ENCODE measurements at regions not wholly inside any gene's neighbourhood (a gene's known extent, or its start where the extent isn't known, plus 50 kb on each side); places are given as distances from the start of the nearest gene placed in this dataset.
"Not testable (repeated sequence)": the region's sequence is repeated elsewhere in the genome, so short reads cannot be mapped to it uniquely, and the experiment has no call there.

DNA sequence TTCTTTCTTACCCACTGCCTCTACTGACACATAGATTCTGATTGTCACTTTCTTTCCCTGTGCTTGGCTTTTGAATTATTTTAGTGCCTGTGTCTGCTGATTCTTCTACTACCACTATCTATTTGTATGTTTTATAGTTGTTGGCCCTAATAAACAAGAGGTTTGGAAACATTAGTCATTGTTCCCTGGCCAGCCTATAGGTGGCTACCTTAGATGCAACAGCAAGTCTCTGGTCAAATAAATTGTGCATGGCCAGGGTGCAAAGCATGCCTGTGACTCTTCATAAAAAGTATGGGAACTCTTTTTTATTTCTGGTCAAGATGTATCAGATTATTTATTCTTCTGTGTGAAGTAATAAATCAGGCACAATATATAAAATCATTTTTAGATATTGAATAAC is 124.4 kb downstream of the PLK2 start:
- H3K27me3 Mint-ChIP-seq = peaks cover 7% of the 10 kb centered on the region
- H3K4me1 Mint-ChIP-seq (ENCODE audit: low read depth) = no peaks in the 10 kb centered on the region
- no peak overlapping the region for H3K4me3 Mint-ChIP-seq
- no peak overlapping the region for H3K27ac Mint-ChIP-seq
- no peaks in the 10 kb centered on the region for H3K9me3 Mint-ChIP-seq (ENCODE audit: low read depth)
- H3K36me3 Mint-ChIP-seq = no peaks in the 10 kb centered on the region

DNA sequence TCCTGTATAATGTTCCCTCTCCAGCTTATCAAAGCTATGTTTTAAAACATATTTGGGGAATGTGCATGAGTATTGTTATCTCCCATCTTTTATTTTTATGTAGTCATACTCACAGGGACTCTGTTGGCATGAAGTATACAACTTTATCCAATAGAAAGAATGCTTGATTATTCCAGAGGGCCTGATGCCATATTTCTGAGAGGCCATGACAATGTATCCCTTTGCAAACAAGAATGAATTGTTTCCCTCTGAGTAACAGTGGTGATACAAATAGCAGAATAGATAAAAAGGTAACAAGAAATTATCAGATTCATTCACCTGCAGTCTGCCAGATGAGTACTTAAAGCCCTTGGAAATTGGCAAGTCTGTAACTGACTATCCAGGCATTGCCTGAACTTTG is 125.9 kb downstream of the PLK2 start:
- Mint-ChIP-seq H3K27ac (no peak overlapping the region), H3K9me3 (ENCODE audit: low read depth) (no peaks in the 10 kb centered on the region), H3K36me3 (no peaks in the 10 kb centered on the region), H3K27me3 (peaks cover 7% of the 10 kb centered on the region), H3K4me3 (no peak overlapping the region), H3K4me1 (ENCODE audit: low read depth) (no peaks in the 10 kb centered on the region)

DNA sequence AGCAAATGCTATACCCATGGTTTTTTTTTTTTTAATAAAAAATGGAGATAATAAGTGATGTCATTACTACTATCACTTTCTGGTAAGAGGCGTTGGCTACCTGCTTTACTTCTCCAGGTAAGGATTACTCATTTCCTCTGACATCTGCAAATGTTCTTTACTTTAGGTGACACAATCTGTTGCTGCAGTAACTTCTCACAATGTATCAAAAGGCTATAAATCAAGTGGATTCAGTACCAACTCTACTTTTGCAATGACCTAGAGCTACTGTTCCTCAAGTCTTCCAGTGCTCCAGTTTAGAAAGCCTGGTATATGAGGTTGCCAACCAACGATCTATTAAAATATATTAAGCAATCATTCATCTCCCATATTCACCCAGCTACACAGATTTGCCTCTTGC is 129.1 kb downstream of the PLK2 start:
- Mint-ChIP-seq H3K27me3 (peaks cover 5% of the 10 kb centered on the region), H3K9me3 (ENCODE audit: low read depth) (no peaks in the 10 kb centered on the region), H3K36me3 (no peaks in the 10 kb centered on the region), H3K4me1 (ENCODE audit: low read depth) (no peaks in the 10 kb centered on the region), H3K4me3 (no peak overlapping the region), H3K27ac (no peak overlapping the region)

DNA sequence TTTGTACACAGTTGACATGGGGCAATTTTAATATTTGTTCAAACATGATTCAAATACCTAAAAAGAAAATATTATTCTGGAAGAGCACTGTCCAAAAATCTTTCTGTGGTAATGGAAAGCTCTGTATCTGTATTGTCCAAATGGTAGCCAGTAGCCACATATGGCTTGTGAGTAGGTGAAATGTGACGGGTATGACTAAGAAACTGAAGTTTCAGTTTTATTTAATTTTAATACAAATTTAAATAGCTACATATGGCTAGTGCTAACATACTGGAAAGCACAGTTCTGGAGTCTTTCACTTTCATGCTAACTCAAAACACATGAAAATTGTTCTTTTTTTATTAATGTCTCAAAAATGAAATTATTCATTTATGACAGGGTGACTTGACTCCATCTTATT is 132.6 kb downstream of the PLK2 start:
- Mint-ChIP-seq H3K9me3 (ENCODE audit: low read depth) (no peaks in the 10 kb centered on the region), H3K36me3 (no peaks in the 10 kb centered on the region), H3K27me3 (peaks cover 5% of the 10 kb centered on the region), H3K4me3 (no peak overlapping the region), H3K4me1 (ENCODE audit: low read depth) (no peaks in the 10 kb centered on the region), H3K27ac (no peak overlapping the region)

DNA sequence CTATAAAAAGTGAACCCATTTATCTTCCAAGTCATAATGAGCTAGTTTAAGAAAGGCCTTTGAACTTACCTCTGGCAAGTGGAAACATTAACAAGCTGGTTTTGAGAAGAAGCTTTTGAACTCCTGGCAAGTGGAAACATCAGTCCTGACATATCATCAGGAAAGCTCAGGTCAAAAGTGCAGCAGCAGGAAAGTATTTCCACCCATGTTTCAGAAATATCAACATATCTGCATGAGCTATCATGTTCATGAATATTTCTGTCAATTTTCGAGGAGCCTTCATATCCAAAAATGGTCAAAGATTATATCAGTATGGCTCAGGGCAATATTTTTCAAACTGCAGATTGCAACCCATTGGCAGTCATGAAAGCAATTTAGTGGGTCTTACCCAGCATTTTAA is 133.9 kb downstream of the PLK2 start:
- Mint-ChIP-seq H3K9me3 (ENCODE audit: low read depth) (no peaks in the 10 kb centered on the region), H3K4me1 (ENCODE audit: low read depth) (no peaks in the 10 kb centered on the region)

DNA sequence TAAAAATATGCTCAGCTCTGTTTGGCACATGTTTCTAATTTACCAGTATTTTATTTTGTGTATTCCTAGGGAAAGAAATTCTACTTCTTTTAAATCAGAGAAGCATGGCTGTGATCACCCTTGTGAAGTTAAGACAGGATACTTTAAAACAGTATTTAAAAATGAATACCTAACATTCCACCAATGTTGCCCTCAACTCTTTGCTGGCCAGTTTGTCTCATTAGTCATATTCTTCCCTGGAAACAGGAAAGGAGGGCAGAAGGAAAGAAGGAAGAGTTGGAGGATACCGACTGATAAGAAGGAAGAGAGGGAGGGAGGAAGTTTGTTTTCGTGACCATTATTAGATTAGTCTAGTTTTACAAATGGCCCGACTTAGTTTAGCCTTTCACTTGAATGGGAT is 137.4 kb downstream of the PLK2 start:
- Mint-ChIP-seq H3K27ac (no peak overlapping the region), H3K9me3 (ENCODE audit: low read depth) (no peaks in the 10 kb centered on the region), H3K36me3 (no peaks in the 10 kb centered on the region)

More for the DNA sequence above, 133.9 kb downstream of the PLK2 start:
- Mint-ChIP-seq H3K27ac (no peak overlapping the region), H3K27me3 (peaks cover 8% of the 10 kb centered on the region), H3K36me3 (no peaks in the 10 kb centered on the region), H3K4me3 (no peak overlapping the region)

DNA sequence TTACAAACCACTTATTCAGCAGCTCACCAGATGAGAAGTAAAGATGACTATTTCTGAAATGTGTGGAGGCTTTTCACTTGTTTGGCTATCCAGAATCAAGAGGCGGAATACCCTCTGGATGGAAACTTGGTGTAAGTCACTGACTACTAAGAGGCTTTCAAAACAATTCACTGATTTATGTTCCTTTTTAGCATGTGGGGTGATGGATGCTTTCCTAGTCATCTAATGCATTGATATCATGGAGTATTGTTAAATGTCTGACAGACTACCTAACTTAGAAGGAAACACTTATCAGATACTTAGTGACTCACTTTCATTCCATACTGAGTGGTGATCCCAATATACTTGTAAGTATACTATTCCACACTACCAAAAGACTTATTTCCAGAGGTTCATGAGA is 141.4 kb downstream of the PLK2 start:
- Mint-ChIP-seq H3K36me3 (no peaks in the 10 kb centered on the region), H3K4me3 (no peak overlapping the region), H3K9me3 (ENCODE audit: low read depth) (no peaks in the 10 kb centered on the region), H3K27ac (no peak overlapping the region), H3K27me3 (peaks cover 14% of the 10 kb centered on the region), H3K4me1 (ENCODE audit: low read depth) (no peaks in the 10 kb centered on the region)

More for the DNA sequence above, 137.4 kb downstream of the PLK2 start:
- Mint-ChIP-seq H3K4me1 (ENCODE audit: low read depth) (no peaks in the 10 kb centered on the region), H3K27me3 (peaks cover 10% of the 10 kb centered on the region), H3K4me3 (no peak overlapping the region)

DNA sequence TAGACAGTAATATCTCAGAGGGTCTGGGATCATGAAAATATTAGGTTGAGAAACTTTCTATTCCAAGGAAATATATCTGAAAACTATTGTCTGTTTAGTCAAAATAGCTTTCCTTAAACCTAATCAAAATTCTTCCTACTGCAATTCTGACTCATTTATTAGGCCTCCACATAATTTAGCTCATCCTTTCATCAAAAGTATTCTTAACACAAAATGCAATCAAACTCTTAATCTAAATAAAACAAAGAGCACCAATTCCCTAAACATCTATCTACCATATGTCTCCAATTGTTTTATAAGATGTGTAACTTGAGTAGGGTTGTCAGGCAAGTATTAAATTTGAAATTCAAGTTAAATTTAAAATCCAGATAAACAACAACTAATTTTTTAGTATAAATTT is 142.1 kb downstream of the PLK2 start:
- Mint-ChIP-seq H3K27ac (no peak overlapping the region), H3K4me1 (ENCODE audit: low read depth) (no peaks in the 10 kb centered on the region), H3K36me3 (no peaks in the 10 kb centered on the region), H3K4me3 (no peak overlapping the region), H3K27me3 (peaks cover 14% of the 10 kb centered on the region), H3K9me3 (ENCODE audit: low read depth) (no peaks in the 10 kb centered on the region)

DNA sequence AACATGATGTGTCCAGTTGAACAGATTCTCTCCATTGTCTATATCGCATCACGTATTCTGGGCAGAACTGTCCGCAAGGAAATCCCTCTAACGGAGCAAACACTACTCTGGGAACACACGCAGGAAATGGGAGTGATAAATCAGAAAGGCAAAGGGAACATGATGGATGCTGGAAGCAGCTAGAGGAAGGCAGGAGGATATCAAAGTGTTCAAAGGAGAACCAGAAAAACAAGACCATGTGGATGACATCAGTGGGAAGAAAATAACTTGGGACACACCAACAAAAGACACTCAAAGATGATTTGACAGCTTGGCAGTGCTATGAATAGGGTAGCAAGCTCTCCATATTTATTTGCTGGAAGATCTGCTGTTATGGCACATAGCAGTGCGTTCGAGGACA is 142.9 kb downstream of the PLK2 start:
- Mint-ChIP-seq H3K4me3 (no peak overlapping the region), H3K4me1 (ENCODE audit: low read depth) (no peaks in the 10 kb centered on the region), H3K9me3 (ENCODE audit: low read depth) (no peaks in the 10 kb centered on the region), H3K27ac (no peak overlapping the region), H3K36me3 (no peaks in the 10 kb centered on the region), H3K27me3 (peaks cover 12% of the 10 kb centered on the region)

DNA sequence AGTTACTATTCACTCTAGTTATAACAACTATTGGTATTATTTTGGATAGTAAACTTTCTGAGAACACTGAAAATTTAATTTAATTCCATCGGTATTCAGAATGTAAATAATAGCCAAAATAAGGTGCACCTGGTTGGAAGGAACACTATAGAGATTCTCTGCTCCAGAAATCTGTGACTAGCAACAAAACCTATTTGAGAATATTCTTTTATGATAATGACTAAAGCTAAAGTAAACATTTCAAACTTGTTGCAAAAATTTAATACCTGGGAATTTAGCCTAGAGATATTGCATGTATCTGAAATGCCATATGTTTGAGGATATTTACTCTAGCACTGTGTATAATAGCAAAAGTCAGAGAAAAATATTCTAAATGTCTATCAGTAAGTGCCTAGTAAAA is 144.1 kb downstream of the PLK2 start:
- no peaks in the 10 kb centered on the region for H3K36me3 Mint-ChIP-seq
- no peak overlapping the region for H3K27ac Mint-ChIP-seq
- no peaks in the 10 kb centered on the region for H3K4me1 Mint-ChIP-seq (ENCODE audit: low read depth)
- H3K27me3 Mint-ChIP-seq = peaks cover 9% of the 10 kb centered on the region
- no peaks in the 10 kb centered on the region for H3K9me3 Mint-ChIP-seq (ENCODE audit: low read depth)
- no peak overlapping the region for H3K4me3 Mint-ChIP-seq

DNA sequence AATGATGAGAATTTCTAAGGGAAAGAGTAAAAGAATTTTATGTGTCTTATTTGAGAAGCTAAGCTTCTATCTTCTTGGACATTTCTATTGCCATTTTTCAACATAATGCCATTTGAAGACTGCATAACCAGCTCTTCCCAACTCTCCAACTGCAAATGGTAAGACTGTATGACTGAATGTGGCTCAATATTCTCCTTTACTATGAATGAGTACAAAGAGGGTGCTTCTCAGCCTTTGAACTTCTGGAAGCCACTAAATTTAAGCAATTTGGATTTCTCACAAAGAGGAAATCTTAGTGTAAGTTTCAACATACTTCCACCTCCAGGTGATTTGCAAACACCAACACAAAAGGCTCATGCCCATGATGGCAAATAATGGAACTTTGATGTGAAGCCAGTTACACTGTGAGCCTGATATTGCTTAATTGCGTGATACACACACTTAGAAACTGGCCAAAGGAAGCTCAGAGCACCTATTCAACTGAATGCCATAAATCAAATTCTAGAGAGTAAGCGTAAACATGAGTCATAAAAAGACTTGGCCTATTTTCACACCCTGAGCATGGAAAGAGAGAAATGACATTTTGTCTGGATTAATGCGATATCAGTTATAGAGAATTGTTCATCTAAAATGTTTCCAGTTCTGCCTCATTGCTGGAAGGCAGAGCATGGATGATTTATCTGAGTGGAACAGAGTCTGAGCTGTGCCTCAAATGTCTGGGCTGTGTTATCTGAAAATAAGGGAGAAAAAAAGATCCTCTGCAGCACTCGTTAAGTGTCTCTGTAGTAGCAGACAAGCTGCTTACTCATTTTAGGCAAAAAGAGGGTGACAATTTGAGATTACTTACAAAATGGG is 145.3 kb downstream of the PLK2 start:
- no peak overlapping the region for H3K4me3 Mint-ChIP-seq
- no peaks in the 10 kb centered on the region for H3K4me1 Mint-ChIP-seq (ENCODE audit: low read depth)
- no peaks in the 10 kb centered on the region for H3K36me3 Mint-ChIP-seq
- H3K9me3 Mint-ChIP-seq (ENCODE audit: low read depth) = no peaks in the 10 kb centered on the region
- H3K27me3 Mint-ChIP-seq = peaks cover 9% of the 10 kb centered on the region
- no peak overlapping the region for H3K27ac Mint-ChIP-seq

DNA sequence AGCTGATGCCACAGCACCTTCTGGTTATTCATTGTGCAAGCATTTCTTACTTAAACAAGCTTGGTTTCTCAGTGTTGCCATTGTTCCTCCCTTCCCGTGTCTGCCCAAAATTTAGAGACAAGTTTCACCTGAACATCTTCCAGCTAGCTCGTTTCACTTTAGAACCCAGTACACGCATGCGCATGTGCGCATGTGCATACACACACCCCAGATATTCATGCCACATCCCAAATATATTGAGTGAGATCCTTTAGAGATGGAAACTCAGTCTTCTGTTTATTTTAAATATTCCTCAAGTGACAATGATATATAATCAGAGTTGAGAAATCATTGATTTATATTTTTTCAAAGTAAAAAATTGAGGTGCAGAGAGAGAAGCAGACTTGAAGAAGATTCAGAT is 147.6 kb downstream of the PLK2 start:
- H3K9me3 Mint-ChIP-seq (ENCODE audit: low read depth) = no peaks in the 10 kb centered on the region
- no peak overlapping the region for H3K4me3 Mint-ChIP-seq
- peaks cover 7% of the 10 kb centered on the region for H3K27me3 Mint-ChIP-seq
- H3K27ac Mint-ChIP-seq = no peak overlapping the region
- H3K4me1 Mint-ChIP-seq (ENCODE audit: low read depth) = no peaks in the 10 kb centered on the region
- H3K36me3 Mint-ChIP-seq = no peaks in the 10 kb centered on the region

DNA sequence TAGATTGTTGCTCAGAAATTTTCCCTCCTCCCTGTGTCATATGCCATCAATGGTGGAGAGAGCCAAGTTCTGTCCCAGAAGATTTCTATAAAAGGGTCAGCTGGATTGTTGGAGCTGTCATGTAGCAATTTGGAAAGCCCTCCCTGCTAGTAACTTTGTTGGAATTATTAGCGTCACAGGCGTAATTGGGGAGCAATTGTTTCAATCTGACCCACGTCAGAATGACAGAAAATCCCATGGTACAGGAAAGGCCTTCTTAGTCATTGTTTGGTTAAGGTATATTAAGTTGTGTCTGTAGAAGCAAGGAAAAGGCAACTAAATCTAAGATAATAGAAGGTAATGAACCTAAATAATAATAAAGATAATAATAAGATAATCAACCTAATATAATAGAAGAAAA is 148.4 kb downstream of the PLK2 start:
- no peaks in the 10 kb centered on the region for H3K9me3 Mint-ChIP-seq (ENCODE audit: low read depth)
- no peaks in the 10 kb centered on the region for H3K36me3 Mint-ChIP-seq
- peaks cover 4% of the 10 kb centered on the region for H3K27me3 Mint-ChIP-seq
- H3K4me1 Mint-ChIP-seq (ENCODE audit: low read depth) = no peaks in the 10 kb centered on the region
- no peak overlapping the region for H3K27ac Mint-ChIP-seq
- H3K4me3 Mint-ChIP-seq = no peak overlapping the region

DNA sequence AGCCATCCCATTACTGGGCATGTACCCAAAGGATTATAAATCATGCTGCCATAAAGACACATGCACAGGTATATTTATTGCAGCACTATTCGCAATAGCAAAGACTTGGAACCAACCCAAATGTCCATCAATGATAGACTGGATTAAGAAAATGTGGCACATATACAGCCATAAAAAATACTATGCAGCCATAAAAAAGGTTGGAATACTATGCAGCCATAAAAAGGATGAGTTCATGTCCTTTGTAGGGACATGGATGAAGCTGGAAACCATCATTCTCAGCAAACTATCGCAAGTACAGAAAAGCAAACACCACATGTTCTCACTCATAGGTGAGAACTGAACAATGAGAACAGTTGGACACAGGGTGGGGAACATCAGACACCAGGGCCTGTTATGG is 151.5 kb downstream of the PLK2 start:
- not testable (repeated sequence) for H3K4me3 Mint-ChIP-seq; H3K4me1 Mint-ChIP-seq (ENCODE audit: low read depth); H3K36me3 Mint-ChIP-seq; H3K27me3 Mint-ChIP-seq; H3K27ac Mint-ChIP-seq; H3K9me3 Mint-ChIP-seq (ENCODE audit: low read depth)

DNA sequence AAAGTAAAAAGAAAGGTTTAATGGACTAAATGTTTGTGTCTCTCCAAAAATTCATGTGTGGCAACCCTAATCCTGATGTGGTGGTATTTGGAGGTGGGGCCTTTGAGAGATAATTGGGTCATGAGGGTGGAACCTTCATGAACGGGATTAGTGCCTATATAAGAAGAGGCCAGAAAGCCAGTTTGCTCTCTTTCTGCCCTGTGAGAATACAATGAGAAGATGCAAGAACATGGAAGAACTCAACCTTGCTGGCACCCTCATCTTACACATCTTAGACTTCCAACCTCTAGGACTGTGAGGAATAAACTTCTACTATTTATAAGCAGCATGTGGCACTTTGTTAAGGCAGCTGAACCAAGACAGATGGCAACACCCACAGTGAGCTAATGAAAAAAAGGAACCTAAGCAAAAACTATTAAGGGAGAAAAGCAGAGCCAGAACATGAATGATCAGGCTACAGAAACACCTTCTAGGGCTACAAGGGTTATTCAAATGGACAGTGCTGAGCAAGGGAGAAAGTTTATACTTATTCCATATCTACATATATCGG is 159.5 kb downstream of the PLK2 start:
- no peaks in the 10 kb centered on the region for H3K9me3 Mint-ChIP-seq (ENCODE audit: low read depth)
- no peaks in the 10 kb centered on the region for H3K4me1 Mint-ChIP-seq (ENCODE audit: low read depth)
- H3K27me3 Mint-ChIP-seq = peaks cover 2% of the 10 kb centered on the region
- H3K36me3 Mint-ChIP-seq = no peaks in the 10 kb centered on the region
- no peak overlapping the region for H3K27ac Mint-ChIP-seq
- H3K4me3 Mint-ChIP-seq = no peak overlapping the region

DNA sequence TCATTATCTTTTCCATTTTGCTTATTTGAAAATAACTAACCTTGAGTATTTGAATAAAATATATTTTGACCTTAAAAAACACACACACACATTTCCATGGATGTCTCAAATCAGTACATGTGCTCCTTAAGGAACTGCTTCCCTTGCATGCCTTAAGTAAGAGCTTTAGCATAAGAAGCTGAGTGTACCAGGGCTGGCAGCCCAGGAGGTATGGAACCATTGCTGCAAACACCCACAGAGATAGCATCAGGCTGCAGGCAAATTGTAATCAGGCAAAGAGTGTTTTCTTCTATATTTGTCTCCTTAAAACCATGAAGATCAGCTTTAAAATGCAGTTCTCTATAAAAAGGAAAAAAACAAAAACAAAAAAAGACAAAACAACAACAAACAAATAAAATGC is 160.6 kb downstream of the PLK2 start:
- no peaks in the 10 kb centered on the region for H3K4me1 Mint-ChIP-seq (ENCODE audit: low read depth)
- H3K9me3 Mint-ChIP-seq (ENCODE audit: low read depth) = no peaks in the 10 kb centered on the region
- no peaks in the 10 kb centered on the region for H3K36me3 Mint-ChIP-seq
- H3K27me3 Mint-ChIP-seq = peaks cover 2% of the 10 kb centered on the region
- H3K4me3 Mint-ChIP-seq = no peak overlapping the region
- H3K27ac Mint-ChIP-seq = no peak overlapping the region
